ENCODE measurements at regions not wholly inside any gene's neighbourhood (a gene's known extent, or its start where the extent isn't known, plus 50 kb on each side); places are given as distances from the start of the nearest gene placed in this dataset.

- Histone ChIP-seq H3K4me1 (ENCODE audit: low read length) (no peaks in the 10 kb centered on the region), H3K9me2 (replicated peaks; ENCODE audit: insufficient read depth, low read length) (no peaks in the 10 kb centered on the region), H3K27me3 (replicated peaks; ENCODE audit: insufficient read depth, low read length) (no peaks in the 10 kb centered on the region), H3K36me3 (replicated peaks; ENCODE audit: insufficient read depth, low read length) (no peaks in the 10 kb centered on the region), H3K9me3 (replicated peaks; ENCODE audit: insufficient read depth, low read length) (no peaks in the 10 kb centered on the region), H3K79me2 (ENCODE audit: low read length) (no peaks in the 10 kb centered on the region), H3K27ac (ENCODE audit: low read length) (no peak overlapping the region), H3K4me3 (ENCODE audit: low read length) (no peak overlapping the region), H2AFZ (ENCODE audit: low read length) (no peak overlapping the region), H3K9ac (ENCODE audit: low read length) (no peak overlapping the region), H3K4me2 (ENCODE audit: low read depth, low read length) (no peak overlapping the region), H3F3A (ENCODE audit: insufficient read depth, low read length) (no peaks in the 10 kb centered on the region), H4K20me1 (ENCODE audit: insufficient read depth, low read length) (no peaks in the 10 kb centered on the region)
- TF ChIP-seq, protein P1, sequence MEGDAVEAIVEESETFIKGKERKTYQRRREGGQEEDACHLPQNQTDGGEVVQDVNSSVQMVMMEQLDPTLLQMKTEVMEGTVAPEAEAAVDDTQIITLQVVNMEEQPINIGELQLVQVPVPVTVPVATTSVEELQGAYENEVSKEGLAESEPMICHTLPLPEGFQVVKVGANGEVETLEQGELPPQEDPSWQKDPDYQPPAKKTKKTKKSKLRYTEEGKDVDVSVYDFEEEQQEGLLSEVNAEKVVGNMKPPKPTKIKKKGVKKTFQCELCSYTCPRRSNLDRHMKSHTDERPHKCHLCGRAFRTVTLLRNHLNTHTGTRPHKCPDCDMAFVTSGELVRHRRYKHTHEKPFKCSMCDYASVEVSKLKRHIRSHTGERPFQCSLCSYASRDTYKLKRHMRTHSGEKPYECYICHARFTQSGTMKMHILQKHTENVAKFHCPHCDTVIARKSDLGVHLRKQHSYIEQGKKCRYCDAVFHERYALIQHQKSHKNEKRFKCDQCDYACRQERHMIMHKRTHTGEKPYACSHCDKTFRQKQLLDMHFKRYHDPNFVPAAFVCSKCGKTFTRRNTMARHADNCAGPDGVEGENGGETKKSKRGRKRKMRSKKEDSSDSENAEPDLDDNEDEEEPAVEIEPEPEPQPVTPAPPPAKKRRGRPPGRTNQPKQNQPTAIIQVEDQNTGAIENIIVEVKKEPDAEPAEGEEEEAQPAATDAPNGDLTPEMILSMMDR (IDR thresholded peaks at IDR 0.05; ENCODE audit: low read length) = no peak
- TF ChIP-seq EZH2 (optimal IDR thresholded peaks at IDR 0.05; ENCODE audit: low read depth, low read length) (no peak), EZH2phosphoT487 (IDR thresholded peaks at IDR 0.05; ENCODE audit: low read length) (no peak)
- DNase-seq = no peak
Observed at GRCh38 chr14:65877624-65878023, 465.1 kb downstream of the FUT8 start.

DNA sequence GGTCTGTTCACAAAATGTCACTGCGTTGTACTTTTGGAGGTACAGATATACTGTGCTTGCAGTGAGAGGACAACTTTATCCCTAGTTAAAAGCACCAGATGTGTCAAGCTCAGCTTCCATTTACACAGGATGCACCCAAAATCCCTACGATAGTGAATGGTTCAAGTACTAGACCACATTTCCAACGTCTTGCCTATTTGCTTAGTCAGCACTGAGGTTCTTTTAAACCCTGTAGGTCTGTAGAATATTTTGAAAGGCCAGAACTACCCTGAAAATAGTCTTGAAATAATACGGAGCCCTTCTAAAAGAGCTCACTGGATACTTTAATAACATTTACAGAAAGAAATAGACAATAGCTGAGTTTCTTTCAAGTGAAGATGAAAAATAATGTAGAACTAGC lies 466.1 kb downstream of the FUT8 start:
- no peak for TF ChIP-seq EZH2 (optimal IDR thresholded peaks at IDR 0.05; ENCODE audit: low read depth, low read length)
- TF ChIP-seq, protein P1 (IDR thresholded peaks at IDR 0.05; ENCODE audit: low read length) = no peak
- no peak for TF ChIP-seq EZH2phosphoT487 (IDR thresholded peaks at IDR 0.05; ENCODE audit: low read length)
- Histone ChIP-seq H4K20me1 (ENCODE audit: insufficient read depth, low read length) (no peaks in the 10 kb centered on the region), H3K9ac (ENCODE audit: low read length) (no peak overlapping the region), H3K36me3 (replicated peaks; ENCODE audit: insufficient read depth, low read length) (no peaks in the 10 kb centered on the region), H3K9me3 (replicated peaks; ENCODE audit: insufficient read depth, low read length) (no peaks in the 10 kb centered on the region), H2AFZ (ENCODE audit: low read length) (no peak overlapping the region), H3K4me3 (ENCODE audit: low read length) (no peak overlapping the region), H3F3A (ENCODE audit: insufficient read depth, low read length) (no peaks in the 10 kb centered on the region), H3K4me2 (ENCODE audit: low read depth, low read length) (no peak overlapping the region), H3K4me1 (ENCODE audit: low read length) (no peaks in the 10 kb centered on the region), H3K79me2 (ENCODE audit: low read length) (no peaks in the 10 kb centered on the region), H3K9me2 (replicated peaks; ENCODE audit: insufficient read depth, low read length) (no peaks in the 10 kb centered on the region), H3K27ac (ENCODE audit: low read length) (no peak overlapping the region), H3K27me3 (replicated peaks; ENCODE audit: insufficient read depth, low read length) (no peaks in the 10 kb centered on the region)
- no peak for DNase-seq

DNA sequence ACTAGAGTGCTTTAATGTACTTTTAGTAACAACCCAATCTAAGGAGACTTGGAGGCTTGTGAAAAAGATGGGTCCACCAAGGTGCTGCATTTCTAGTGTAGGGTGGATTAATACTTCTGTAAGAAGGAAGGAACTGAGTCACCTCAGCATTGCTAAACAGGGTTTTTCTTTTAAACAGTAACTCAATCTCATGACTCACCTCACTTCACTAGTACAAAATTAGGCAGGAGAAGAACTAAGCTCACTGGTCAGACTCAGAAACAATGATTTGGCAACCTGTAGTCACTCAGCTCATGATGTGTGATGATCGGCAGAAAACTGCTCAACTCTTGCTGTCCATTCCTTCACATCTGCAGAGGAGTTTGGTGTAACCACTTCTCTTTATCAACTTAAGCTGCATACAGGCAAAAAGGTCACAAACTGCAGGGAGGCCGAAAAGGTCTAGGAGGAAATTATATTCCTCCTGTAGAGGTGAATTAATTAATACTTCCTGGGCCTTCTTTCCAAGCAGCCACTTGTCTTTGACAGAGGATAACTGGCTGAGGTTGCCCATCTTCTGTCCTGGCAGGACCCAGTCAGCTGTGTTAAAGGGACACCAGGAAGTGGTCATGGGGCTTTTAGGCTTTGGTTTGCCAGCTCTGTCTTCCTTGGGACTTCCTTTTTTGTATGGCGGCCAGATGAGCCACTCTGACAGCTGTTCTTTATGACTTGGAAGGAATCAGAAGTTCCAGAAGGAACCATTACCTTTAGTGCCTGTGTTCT lies 466.9 kb downstream of the FUT8 start:
- no peaks in the 10 kb centered on the region for H3K79me2 ChIP-seq (ENCODE audit: low read length)
- no peaks in the 10 kb centered on the region for H3K27me3 ChIP-seq (replicated peaks; ENCODE audit: insufficient read depth, low read length)
- H3K4me1 ChIP-seq (ENCODE audit: low read length) = no peaks in the 10 kb centered on the region
- H3K36me3 ChIP-seq (replicated peaks; ENCODE audit: insufficient read depth, low read length) = no peaks in the 10 kb centered on the region
- no peak for DNase-seq
- H3F3A ChIP-seq (ENCODE audit: insufficient read depth, low read length) = no peaks in the 10 kb centered on the region
- no peak overlapping the region for H3K4me3 ChIP-seq (ENCODE audit: low read length)
- TF ChIP-seq, protein P1 (IDR thresholded peaks at IDR 0.05; ENCODE audit: low read length) = no peak
- TF ChIP-seq EZH2 (optimal IDR thresholded peaks at IDR 0.05; ENCODE audit: low read depth, low read length) (no peak), EZH2phosphoT487 (IDR thresholded peaks at IDR 0.05; ENCODE audit: low read length) (no peak)
- no peaks in the 10 kb centered on the region for H4K20me1 ChIP-seq (ENCODE audit: insufficient read depth, low read length)
- H3K9me3 ChIP-seq (replicated peaks; ENCODE audit: insufficient read depth, low read length) = no peaks in the 10 kb centered on the region
- no peak overlapping the region for H2AFZ ChIP-seq (ENCODE audit: low read length)
- H3K9me2 ChIP-seq (replicated peaks; ENCODE audit: insufficient read depth, low read length) = no peaks in the 10 kb centered on the region
- H3K27ac ChIP-seq (ENCODE audit: low read length) = no peak overlapping the region
- H3K9ac ChIP-seq (ENCODE audit: low read length) = no peak overlapping the region
- no peak overlapping the region for H3K4me2 ChIP-seq (ENCODE audit: low read depth, low read length)
